ELR (cell line): ENCODE measurements at regions not wholly inside any gene's neighbourhood (a gene's known extent, or its start where the extent isn't known, plus 50 kb on each side); places are given as distances from the start of the nearest gene placed in this dataset.
"Not testable (repeated sequence)": the region's sequence is repeated elsewhere in the genome, so short reads cannot be mapped to it uniquely, and the experiment has no call there.

ENCODE experiments used
- DNase-seq: peaks from one replicate; pipeline ENCODE4 v3.0.0-alpha.2; 2015; ENCODE audit warnings: low read depth

GRCh38 chr12:97616946-97617345 lies 154.3 kb downstream of the RMST start:
- DNase-seq, result no peak

GRCh38 chr12:97628962-97629361 lies 166.4 kb downstream of the RMST start:
- no peak for DNase-seq

- DNase-seq, result no peak
These were observed 166.8 kb downstream of the RMST start for GRCh38 chr12:97629382-97629781.

- no peak for DNase-seq
These were observed 167.8 kb downstream of the RMST start for GRCh38 chr12:97630356-97630755.

- no peak for DNase-seq
These were observed 168.3 kb downstream of the RMST start for GRCh38 chr12:97630875-97631274.

- no peak for DNase-seq
These were observed 175.2 kb downstream of the RMST start for GRCh38 chr12:97637770-97638169.

- no peak for DNase-seq
These were observed 176.1 kb downstream of the RMST start for GRCh38 chr12:97638739-97639138.

- DNase-seq, result no peak
These were observed 177.1 kb downstream of the RMST start for GRCh38 chr12:97639702-97640101.

- DNase-seq, result no peak
These were observed 178.2 kb downstream of the RMST start for GRCh38 chr12:97640826-97641225.

GRCh38 chr12:97642911-97643310 lies 180.3 kb downstream of the RMST start:
- DNase-seq, result no peak

GRCh38 chr12:97643924-97644323 lies 181.3 kb downstream of the RMST start:
- DNase-seq, result no peak

- no peak for DNase-seq
These were observed 183.1 kb downstream of the RMST start for GRCh38 chr12:97645726-97646125.

- no peak for DNase-seq
These were observed 184.5 kb downstream of the RMST start for GRCh38 chr12:97647142-97647541.

- no peak for DNase-seq
These were observed 187.6 kb downstream of the RMST start for GRCh38 chr12:97650242-97650641.

- DNase-seq, result not testable (repeated sequence)
These were observed 193.9 kb downstream of the RMST start for GRCh38 chr12:97656548-97656947.

GRCh38 chr12:97659117-97659880 lies 196.7 kb downstream of the RMST start:
- DNase-seq, result no peak

- DNase-seq, result no peak
These were observed 203.7 kb downstream of the RMST start for GRCh38 chr12:97666263-97666662.

- no peak for DNase-seq
These were observed 210.3 kb downstream of the RMST start for GRCh38 chr12:97672870-97673269.

GRCh38 chr12:97680751-97681150 lies 218.1 kb downstream of the RMST start:
- DNase-seq, result no peak

- no peak for DNase-seq
These were observed 219.3 kb downstream of the RMST start for GRCh38 chr12:97681612-97682504.

- DNase-seq, result no peak
These were observed 222.8 kb downstream of the RMST start for GRCh38 chr12:97685360-97685759.

- DNase-seq, result no peak
These were observed 239.3 kb downstream of the RMST start for GRCh38 chr12:97701901-97702300.

- no peak for DNase-seq
These were observed 248.8 kb downstream of the RMST start for GRCh38 chr12:97711392-97711791.
